NT2/D1 (cell line): ENCODE measurements at regions not wholly inside any gene's neighbourhood (a gene's known extent, or its start where the extent isn't known, plus 50 kb on each side); places are given as distances from the start of the nearest gene placed in this dataset.

Source experiments
- YY1 ChIP-seq: IDR thresholded peaks from 2 replicates; pipeline ENCODE4 v1.6.1; 2011; ENCODE audit not compliant: insufficient read length, insufficient read depth
- ZNF274 ChIP-seq: IDR thresholded peaks from 2 replicates; pipeline ENCODE4 v1.6.1; 2011; ENCODE audit warnings: mild to moderate bottlenecking, low read depth, low read length

GRCh38 chr11:27244900-27245299 lies 118.1 kb downstream of the CCDC34 start:
- no peak for TF ChIP-seq YY1
- TF ChIP-seq ZNF274: no peak
